ENCODE measurements at regions not wholly inside any gene's neighbourhood (a gene's known extent, or its start where the extent isn't known, plus 50 kb on each side); places are given as distances from the start of the nearest gene placed in this dataset.

DNA sequence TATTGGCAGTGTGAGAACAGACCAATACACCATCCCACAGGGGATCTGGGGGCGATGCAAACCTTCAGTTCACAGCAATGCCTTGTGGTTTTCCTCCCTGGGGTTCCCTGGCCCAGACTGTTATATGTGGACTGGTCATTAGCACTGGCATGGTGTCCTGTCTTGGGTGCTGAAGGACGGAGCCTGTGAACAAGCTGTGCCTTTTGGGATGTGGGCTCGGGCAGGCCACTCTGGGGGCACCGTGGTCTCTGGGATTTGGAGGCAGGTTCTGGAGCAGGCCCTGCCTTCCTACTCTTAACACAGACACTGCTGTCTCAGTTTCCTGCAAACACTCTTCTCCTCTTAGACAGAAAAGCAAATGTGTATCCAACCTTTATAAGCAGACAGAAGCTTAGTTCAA lies 93.0 kb upstream of the ADRA2C start:
- Histone ChIP-seq H3K4me3 (no peak overlapping the region), H3K27me3 (peaks cover 0 to 54% (median 6%) of the 10 kb centered on the region in 4 donors), H3K9me3 (no peaks in the 10 kb centered on the region), H3K4me1 (peaks cover 0 to 8% (median 0%) of the 10 kb centered on the region in 4 donors), H3K36me3 (no peaks in the 10 kb centered on the region), H3K27ac (replicated peaks in 1 of 4) (no peak overlapping the region)
- intact Hi-C loops (cut with DNase I): no loop called here
- 96% methylated on average over 3 of the region's 4 CpGs for WGBS
- DNase-seq (ENCODE audit: extremely low spot score): no peak
- no peak for TF ChIP-seq POLR2A (IDR thresholded peaks at IDR 0.05; ENCODE audit: low read depth)
- no peak for TF ChIP-seq POLR2AphosphoS5 (IDR thresholded peaks at IDR 0.05)
- TF ChIP-seq EP300 (IDR thresholded peaks at IDR 0.05): no peak

DNA sequence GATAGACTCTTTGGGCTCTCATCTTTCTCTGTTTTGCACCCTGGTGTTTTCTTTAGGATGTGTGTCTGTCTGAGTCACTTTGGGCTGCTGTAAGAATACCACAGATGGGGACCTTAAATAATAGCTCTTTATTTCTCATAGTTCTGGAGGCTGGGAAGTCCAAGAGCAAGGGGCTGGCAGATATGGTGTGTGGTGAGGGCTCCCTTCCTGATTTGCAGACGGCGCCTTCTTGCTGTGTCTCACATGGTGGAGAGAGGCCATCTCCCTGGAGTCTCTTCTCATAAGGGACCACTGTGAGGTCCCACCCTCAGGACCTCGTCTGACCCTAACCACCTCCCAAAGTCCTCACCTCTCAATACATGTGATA lies 93.7 kb upstream of the ADRA2C start:
- intact Hi-C loops (cut with DNase I): no loop called here
- 97% methylated on average over 3 of the region's 3 CpGs for WGBS

DNA sequence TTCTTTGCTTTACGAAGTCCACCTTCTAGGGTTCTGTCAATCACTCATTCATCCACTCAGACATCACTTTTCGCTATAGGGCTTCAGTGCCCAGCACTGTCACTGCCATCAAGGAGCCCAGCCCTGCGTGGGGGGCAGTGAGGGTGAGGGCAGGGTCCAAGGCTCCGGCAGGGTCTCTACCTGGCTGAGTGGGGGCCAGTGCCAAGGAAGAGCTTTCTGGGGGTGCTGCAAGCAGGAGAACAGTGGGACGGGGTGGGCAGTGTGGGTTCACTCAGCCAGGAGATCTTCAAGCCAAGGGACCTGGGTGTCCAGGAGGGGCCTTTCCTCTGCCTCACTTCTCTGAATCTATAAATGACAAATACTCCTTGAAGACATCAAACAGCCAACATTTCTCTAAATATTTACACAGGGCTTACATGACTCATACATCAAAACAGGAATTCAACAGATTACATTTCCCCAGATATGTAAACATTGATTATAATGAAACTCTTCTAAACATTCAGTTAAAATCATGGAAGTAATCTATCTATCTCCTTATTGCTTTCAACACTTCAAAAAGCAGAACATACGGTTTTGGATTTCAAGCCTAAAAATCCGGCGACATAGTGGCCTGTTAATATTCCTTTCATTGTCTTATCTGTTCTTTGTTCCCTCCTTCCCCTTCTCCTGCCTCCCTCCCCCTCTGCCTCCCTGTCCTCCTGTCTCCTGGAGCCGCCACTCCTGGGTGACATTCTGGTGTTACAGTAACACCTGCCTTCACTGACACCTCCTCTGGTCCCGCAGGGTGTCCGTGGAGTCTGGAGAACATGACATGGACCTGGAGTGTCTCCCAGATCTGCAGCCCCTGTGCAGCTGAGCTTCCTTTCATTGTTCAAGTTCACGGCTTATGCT lies 94.4 kb upstream of the ADRA2C start:
- peaks cover 0 to 43% (median 1%) of the 10 kb centered on the region in 4 donors for H3K27me3 ChIP-seq
- no peak for TF ChIP-seq POLR2AphosphoS5 (IDR thresholded peaks at IDR 0.05)
- no peak for TF ChIP-seq EP300 (IDR thresholded peaks at IDR 0.05)
- no peak for TF ChIP-seq POLR2A (IDR thresholded peaks at IDR 0.05; ENCODE audit: low read depth)
- TF ChIP-seq, protein P1, sequence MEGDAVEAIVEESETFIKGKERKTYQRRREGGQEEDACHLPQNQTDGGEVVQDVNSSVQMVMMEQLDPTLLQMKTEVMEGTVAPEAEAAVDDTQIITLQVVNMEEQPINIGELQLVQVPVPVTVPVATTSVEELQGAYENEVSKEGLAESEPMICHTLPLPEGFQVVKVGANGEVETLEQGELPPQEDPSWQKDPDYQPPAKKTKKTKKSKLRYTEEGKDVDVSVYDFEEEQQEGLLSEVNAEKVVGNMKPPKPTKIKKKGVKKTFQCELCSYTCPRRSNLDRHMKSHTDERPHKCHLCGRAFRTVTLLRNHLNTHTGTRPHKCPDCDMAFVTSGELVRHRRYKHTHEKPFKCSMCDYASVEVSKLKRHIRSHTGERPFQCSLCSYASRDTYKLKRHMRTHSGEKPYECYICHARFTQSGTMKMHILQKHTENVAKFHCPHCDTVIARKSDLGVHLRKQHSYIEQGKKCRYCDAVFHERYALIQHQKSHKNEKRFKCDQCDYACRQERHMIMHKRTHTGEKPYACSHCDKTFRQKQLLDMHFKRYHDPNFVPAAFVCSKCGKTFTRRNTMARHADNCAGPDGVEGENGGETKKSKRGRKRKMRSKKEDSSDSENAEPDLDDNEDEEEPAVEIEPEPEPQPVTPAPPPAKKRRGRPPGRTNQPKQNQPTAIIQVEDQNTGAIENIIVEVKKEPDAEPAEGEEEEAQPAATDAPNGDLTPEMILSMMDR (IDR thresholded peaks at IDR 0.05): no peak
- intact Hi-C loops (cut with DNase I): no loop called here
- WGBS: 55% methylated on average over 12 of the region's 12 CpGs
- H3K9me3 ChIP-seq: peaks cover 0 to 8% (median 4%) of the 10 kb centered on the region in 4 donors
- no peak overlapping the region for H3K4me3 ChIP-seq
- no peak for DNase-seq (ENCODE audit: extremely low spot score)
- H3K36me3 ChIP-seq: no peaks in the 10 kb centered on the region
- no peak overlapping the region for H3K27ac ChIP-seq (replicated peaks in 1 of 4)
- H3K4me1 ChIP-seq: peaks cover 0 to 8% (median 0%) of the 10 kb centered on the region in 4 donors

More for the DNA sequence above, 93.7 kb upstream of the ADRA2C start:
- H3K27me3 ChIP-seq: peaks cover 0 to 48% (median 5%) of the 10 kb centered on the region in 4 donors
- H3K36me3 ChIP-seq: no peaks in the 10 kb centered on the region
- peaks cover 0 to 2% (median under 1%) of the 10 kb centered on the region in 4 donors for H3K9me3 ChIP-seq
- no peak overlapping the region for H3K4me3 ChIP-seq
- H3K4me1 ChIP-seq: peaks cover 0 to 8% (median 0%) of the 10 kb centered on the region in 4 donors
- H3K27ac ChIP-seq (replicated peaks in 1 of 4): no peak overlapping the region
- TF ChIP-seq, protein P1 (IDR thresholded peaks at IDR 0.05): no peak
- no peak for TF ChIP-seq POLR2A (IDR thresholded peaks at IDR 0.05; ENCODE audit: low read depth)
- no peak for DNase-seq (ENCODE audit: extremely low spot score)

DNA sequence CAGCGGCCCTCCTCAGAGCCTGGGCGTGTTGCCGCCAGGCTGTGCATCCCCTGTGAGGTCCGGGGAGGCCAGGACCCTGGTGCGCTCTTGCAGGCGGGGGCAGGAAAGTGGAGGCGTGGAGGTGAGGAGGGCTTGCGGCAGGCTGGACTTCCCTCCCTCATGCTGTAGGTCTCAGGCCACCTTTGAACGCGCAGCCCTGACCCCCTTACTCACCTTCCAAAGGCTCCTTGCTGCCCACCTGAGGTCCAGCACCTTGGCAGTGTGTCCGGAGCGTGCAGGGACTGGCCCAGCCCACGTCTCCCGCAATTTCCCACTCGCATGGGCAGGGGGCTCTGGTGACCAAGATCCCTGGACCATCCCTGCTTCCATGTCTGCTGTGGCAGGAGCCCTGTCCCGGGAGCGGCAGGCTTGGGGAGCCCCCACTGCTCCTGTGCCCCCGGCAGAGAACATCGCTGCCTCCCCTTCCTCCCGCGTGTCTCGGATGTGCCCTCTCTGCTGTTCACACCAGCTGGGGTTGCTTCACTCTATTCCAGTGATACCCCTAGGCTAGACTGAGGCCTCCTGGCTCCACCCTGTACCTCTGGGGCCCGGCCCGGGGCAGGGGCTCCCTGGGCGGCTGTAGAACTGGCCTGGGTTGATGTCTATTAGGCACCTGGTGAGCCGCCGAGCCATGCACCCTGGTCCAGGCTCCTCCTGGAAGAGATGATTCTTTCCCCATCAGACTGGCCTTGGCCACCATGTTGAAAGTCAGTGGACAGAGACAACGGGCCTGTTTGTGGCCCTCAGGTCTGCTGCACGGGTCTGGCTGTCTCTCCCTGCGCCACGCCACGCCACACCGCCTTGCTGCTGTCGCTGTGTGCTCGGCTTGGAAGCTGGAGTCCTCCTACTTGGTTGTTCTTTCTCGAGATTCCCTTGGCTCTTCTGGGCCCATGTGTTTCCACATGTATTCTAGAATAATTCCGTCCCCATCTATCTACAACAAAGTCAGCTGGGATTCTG lies 95.4 kb upstream of the ADRA2C start:
- intact Hi-C loops (cut with DNase I): no loop called here
- Histone ChIP-seq H3K4me1 (peaks cover 0 to 8% (median 0%) of the 10 kb centered on the region in 4 donors), H3K27ac (replicated peaks in 1 of 4) (no peak overlapping the region), H3K4me3 (no peak overlapping the region), H3K27me3 (peaks cover 0 to 41% (median 0%) of the 10 kb centered on the region in 4 donors), H3K36me3 (no peaks in the 10 kb centered on the region), H3K9me3 (peaks cover 0 to 13% (median 6%) of the 10 kb centered on the region in 4 donors)
- 93% methylated on average over 25 of the region's 37 CpGs for WGBS
- DNase-seq (ENCODE audit: extremely low spot score): no peak
- TF ChIP-seq EP300 (IDR thresholded peaks at IDR 0.05) (no peak), POLR2AphosphoS5 (IDR thresholded peaks at IDR 0.05) (no peak), POLR2A (IDR thresholded peaks at IDR 0.05; ENCODE audit: low read depth) (no peak)
- TF ChIP-seq, protein P1 (IDR thresholded peaks at IDR 0.05): no peak
